MG63 (cell line): ENCODE measurements at regions not wholly inside any gene's neighbourhood (a gene's known extent, or its start where the extent isn't known, plus 50 kb on each side); places are given as distances from the start of the nearest gene placed in this dataset.

Experiments used
- DNase-seq: peaks from one replicate; pipeline ENCODE4 v3.0.0-alpha.2; 2020
- H3K27me3 ChIP-seq: fragments of 250-450 bp; sonication (Bioruptor Pico); 2 replicates; pipeline ENCODE4 v1.5.1; 2020; ENCODE audit warnings: mild to moderate bottlenecking, moderate library complexity
- H3K36me3 ChIP-seq: fragments of 250-450 bp; sonication (Bioruptor Pico); 2 replicates; pipeline ENCODE4 v1.5.1; 2020; ENCODE audit warnings: mild to moderate bottlenecking, moderate library complexity
- H3K4me3 ChIP-seq: fragments of 250-450 bp; sonication (Bioruptor Pico); 2 replicates; pipeline ENCODE4 v1.5.1; 2020; ENCODE audit warnings: mild to moderate bottlenecking, moderate library complexity
- H3K9me3 ChIP-seq: fragments of 250-450 bp; sonication (Bioruptor Pico); 2 replicates; pipeline ENCODE4 v1.5.1; 2020; ENCODE audit warnings: mild to moderate bottlenecking, moderate library complexity

GRCh38 chr2:145960479-145961163 lies 1440.7 kb upstream of the ZEB2 start:
- no peak overlapping the region for H3K4me3 ChIP-seq
- DNase-seq = no peak
- no peaks in the 10 kb centered on the region for H3K9me3 ChIP-seq
- H3K36me3 ChIP-seq = no peaks in the 10 kb centered on the region
- H3K27me3 ChIP-seq = no peaks in the 10 kb centered on the region

GRCh38 chr2:145958611-145959010 lies 1438.7 kb upstream of the ZEB2 start:
- DNase-seq = no peak
- Histone ChIP-seq H3K36me3 (no peaks in the 10 kb centered on the region), H3K4me3 (no peak overlapping the region), H3K9me3 (no peaks in the 10 kb centered on the region), H3K27me3 (no peaks in the 10 kb centered on the region)

GRCh38 chr2:145957929-145958328 lies 1438.0 kb upstream of the ZEB2 start:
- Histone ChIP-seq H3K27me3 (no peaks in the 10 kb centered on the region), H3K4me3 (no peak overlapping the region), H3K36me3 (no peaks in the 10 kb centered on the region), H3K9me3 (peaks cover under 1% of the 10 kb centered on the region; the same call in 1 of the 2 replicates)
- no peak for DNase-seq

- Histone ChIP-seq H3K36me3 (no peaks in the 10 kb centered on the region), H3K9me3 (0 out of 2 replicates have a peak, but pooled peaks cover 3% of the 10 kb centered on the region), H3K4me3 (no peak overlapping the region), H3K27me3 (no peaks in the 10 kb centered on the region)
- no peak for DNase-seq
Measured at GRCh38 chr2:145939949-145940348, 1420.0 kb upstream of the ZEB2 start.

- H3K9me3 ChIP-seq = no peaks in the 10 kb centered on the region
- H3K36me3 ChIP-seq = no peaks in the 10 kb centered on the region
- no peak overlapping the region for H3K4me3 ChIP-seq
- no peaks in the 10 kb centered on the region for H3K27me3 ChIP-seq
- no peak for DNase-seq
Measured at GRCh38 chr2:145935016-145935415, 1415.1 kb upstream of the ZEB2 start.

GRCh38 chr2:145931781-145932395 lies 1412.0 kb upstream of the ZEB2 start:
- Histone ChIP-seq H3K4me3 (no peak overlapping the region), H3K27me3 (no peaks in the 10 kb centered on the region), H3K9me3 (no peaks in the 10 kb centered on the region), H3K36me3 (no peaks in the 10 kb centered on the region)
- no peak for DNase-seq

- Histone ChIP-seq H3K9me3 (no peaks in the 10 kb centered on the region), H3K36me3 (no peaks in the 10 kb centered on the region), H3K4me3 (no peak overlapping the region), H3K27me3 (no peaks in the 10 kb centered on the region)
- no peak for DNase-seq
Measured at GRCh38 chr2:145930318-145930717, 1410.4 kb upstream of the ZEB2 start.

- Histone ChIP-seq H3K9me3 (no peaks in the 10 kb centered on the region), H3K36me3 (no peaks in the 10 kb centered on the region), H3K27me3 (no peaks in the 10 kb centered on the region), H3K4me3 (no peak overlapping the region)
- no peak for DNase-seq
Measured at GRCh38 chr2:145927131-145927950, 1407.4 kb upstream of the ZEB2 start.

GRCh38 chr2:145925591-145925990 lies 1405.7 kb upstream of the ZEB2 start:
- Histone ChIP-seq H3K36me3 (no peaks in the 10 kb centered on the region), H3K27me3 (no peaks in the 10 kb centered on the region)

GRCh38 chr2:145919477-145919876 lies 1399.6 kb upstream of the ZEB2 start:
- no peaks in the 10 kb centered on the region for H3K36me3 ChIP-seq
- no peak for DNase-seq

More at GRCh38 chr2:145925591-145925990, 1405.7 kb upstream of the ZEB2 start:
- no peak for DNase-seq
- no peaks in the 10 kb centered on the region for H3K9me3 ChIP-seq
- no peak overlapping the region for H3K4me3 ChIP-seq

GRCh38 chr2:145918951-145919350 lies 1399.0 kb upstream of the ZEB2 start:
- no peak overlapping the region for H3K4me3 ChIP-seq
- no peaks in the 10 kb centered on the region for H3K9me3 ChIP-seq
- no peak for DNase-seq
- H3K27me3 ChIP-seq = no peaks in the 10 kb centered on the region
- H3K36me3 ChIP-seq = no peaks in the 10 kb centered on the region

More at GRCh38 chr2:145919477-145919876, 1399.6 kb upstream of the ZEB2 start:
- no peak overlapping the region for H3K4me3 ChIP-seq
- no peaks in the 10 kb centered on the region for H3K27me3 ChIP-seq
- H3K9me3 ChIP-seq = no peaks in the 10 kb centered on the region

GRCh38 chr2:145916799-145917198 lies 1396.9 kb upstream of the ZEB2 start:
- Histone ChIP-seq H3K27me3 (no peaks in the 10 kb centered on the region), H3K4me3 (no peak overlapping the region), H3K9me3 (no peaks in the 10 kb centered on the region), H3K36me3 (no peaks in the 10 kb centered on the region)
- DNase-seq = no peak

- Histone ChIP-seq H3K36me3 (no peaks in the 10 kb centered on the region), H3K9me3 (no peaks in the 10 kb centered on the region), H3K27me3 (no peaks in the 10 kb centered on the region), H3K4me3 (no peak overlapping the region)
- DNase-seq = no peak
Measured at GRCh38 chr2:145914716-145915115, 1394.8 kb upstream of the ZEB2 start.

GRCh38 chr2:145910416-145910815 lies 1390.5 kb upstream of the ZEB2 start:
- no peak for DNase-seq
- no peaks in the 10 kb centered on the region for H3K9me3 ChIP-seq
- H3K36me3 ChIP-seq = no peaks in the 10 kb centered on the region
- no peaks in the 10 kb centered on the region for H3K27me3 ChIP-seq
- H3K4me3 ChIP-seq = no peak overlapping the region

GRCh38 chr2:145909766-145910165 lies 1389.8 kb upstream of the ZEB2 start:
- DNase-seq = no peak
- no peaks in the 10 kb centered on the region for H3K9me3 ChIP-seq
- no peak overlapping the region for H3K4me3 ChIP-seq
- H3K36me3 ChIP-seq = no peaks in the 10 kb centered on the region
- no peaks in the 10 kb centered on the region for H3K27me3 ChIP-seq

- no peaks in the 10 kb centered on the region for H3K36me3 ChIP-seq
Measured at GRCh38 chr2:145909175-145909755, 1389.3 kb upstream of the ZEB2 start.

GRCh38 chr2:145906354-145906753 lies 1386.4 kb upstream of the ZEB2 start:
- DNase-seq = no peak
- no peaks in the 10 kb centered on the region for H3K27me3 ChIP-seq
- H3K9me3 ChIP-seq = no peaks in the 10 kb centered on the region
- H3K4me3 ChIP-seq = no peak overlapping the region
- no peaks in the 10 kb centered on the region for H3K36me3 ChIP-seq

More at GRCh38 chr2:145909175-145909755, 1389.3 kb upstream of the ZEB2 start:
- no peak for DNase-seq
- Histone ChIP-seq H3K27me3 (no peaks in the 10 kb centered on the region), H3K9me3 (no peaks in the 10 kb centered on the region), H3K4me3 (no peak overlapping the region)
